H1 (cell line): ENCODE measurements at regions not wholly inside any gene's neighbourhood (a gene's known extent, or its start where the extent isn't known, plus 50 kb on each side); places are given as distances from the start of the nearest gene placed in this dataset.

Experiments
- CTCF ChIA-PET: fragments of 300-600 bp; sonication (Branson Sonifier 250); formaldehyde crosslinking; loops from one replicate; lab custom pipeline; 2021; ENCODE audit not compliant: partially characterized antibody; lab: Charles Lee
- POLR2A ChIA-PET: fragments of 300-600 bp; sonication (Branson Sonifier 250); formaldehyde crosslinking; loops from one replicate; lab custom pipeline; 2021; ENCODE audit warnings: inconsistent platforms; ENCODE audit not compliant: partially characterized antibody; lab: Charles Lee
- DNase-seq, 2 experiments: peaks; one replicate each; pipeline versions ENCODE4 v3.0.0 to v3.0.0-alpha.2; 2010 to 2022; ENCODE audit warnings: low spot score in 2 of 2, low read depth in 1 of 2, mixed read lengths in 1 of 2
- FAIRE-seq: peaks from 2 replicates; lab custom pipeline; 2011; peaks lifted over from hg19 to GRCh38; lab: Jason Lieb, UNC
- H2AFZ ChIP-seq: 2 replicates; pipeline ENCODE4 v1.8.1; 2012; ENCODE audit warnings: low read length, inconsistent platforms
- H2AK5ac ChIP-seq: 2 replicates; pipeline ENCODE4 v1.6.1; 2013; ENCODE audit warnings: low read depth, low read length
- H2BK120ac ChIP-seq: replicated peaks from 2 replicates; pipeline ENCODE3; 2013; ENCODE audit warnings: low read depth, low read length, inconsistent platforms
- H2BK12ac ChIP-seq: 2 replicates; pipeline ENCODE4 v1.6.1; 2013; ENCODE audit warnings: low read depth, low read length
- H2BK15ac ChIP-seq: 2 replicates; pipeline ENCODE4 v1.6.1; 2013; ENCODE audit warnings: low read length
- H2BK20ac ChIP-seq: 2 replicates; pipeline ENCODE4 v1.6.1; 2013; ENCODE audit warnings: low read length
- H2BK5ac ChIP-seq: 2 replicates; pipeline ENCODE4 v1.6.1; 2013; ENCODE audit warnings: low read depth, low read length
- H3K14ac ChIP-seq: 2 replicates; pipeline ENCODE4 v1.6.1; 2013; ENCODE audit warnings: inconsistent platforms; ENCODE audit not compliant: insufficient read length
- H3K18ac ChIP-seq: 2 replicates; pipeline ENCODE4 v1.6.1; 2013; ENCODE audit warnings: low read length; ENCODE audit errors: extremely low read depth
- H3K23ac ChIP-seq: 2 replicates; pipeline ENCODE4 v1.6.1; 2013; ENCODE audit warnings: inconsistent platforms; ENCODE audit not compliant: insufficient read length
- H3K23me2 ChIP-seq: 2 replicates; pipeline ENCODE4 v1.6.1; 2013; ENCODE audit warnings: low read depth, low read length
- H3K27ac ChIP-seq: 2 replicates; pipeline ENCODE4 v1.6.1; 2011; ENCODE audit warnings: low read depth, low read length, inconsistent platforms
- H3K27me3 ChIP-seq, 4 experiments: replicated peaks in 1 of 4; 1 replicate in 1 of 4; 2 replicates in 3 of 4; pipeline versions ENCODE4 v1.6.1 to v1.8.1; 2011 to 2013; ENCODE audit warnings: low read length in 3 of 4, mild to moderate bottlenecking in 3 of 4, inconsistent platforms in 2 of 4, mixed read lengths in 2 of 4, moderate library complexity in 1 of 4; ENCODE audit not compliant: control insufficient read depth in 3 of 4, insufficient read depth in 3 of 4; ENCODE audit errors: extremely low read depth in 1 of 4
- H3K36me3 ChIP-seq, 4 experiments: 2 replicates each; pipeline versions ENCODE4 v1.6.1 to v1.8.1; 2011 to 2013; ENCODE audit warnings: mild to moderate bottlenecking in 4 of 4, low read length in 3 of 4, moderate library complexity in 2 of 4, control low read depth in 1 of 4, inconsistent platforms in 1 of 4; ENCODE audit not compliant: insufficient read depth in 4 of 4, control insufficient read depth in 2 of 4
- H3K4ac ChIP-seq: replicated peaks from 2 replicates; pipeline ENCODE3; 2013; ENCODE audit warnings: low read length, low read depth, mixed read lengths, inconsistent platforms; ENCODE audit not compliant: insufficient read length
- H3K4me1 ChIP-seq, 4 experiments: replicated peaks in 1 of 4; 1 replicate in 1 of 4; 2 replicates in 3 of 4; pipeline versions ENCODE4 v1.6.1 to v1.8.1; 2011 to 2013; ENCODE audit warnings: low read length in 3 of 4, inconsistent platforms in 2 of 4, mixed read lengths in 1 of 4; ENCODE audit not compliant: insufficient read depth in 4 of 4, control insufficient read depth in 3 of 4
- H3K4me2 ChIP-seq, 2 experiments: 2 replicates each; pipeline versions ENCODE4 v1.6.1 to v1.8.1; 2011 to 2013; ENCODE audit warnings: low read depth in 2 of 2, low read length in 2 of 2, control low read depth in 1 of 2, inconsistent platforms in 1 of 2, mild to moderate bottlenecking in 1 of 2; ENCODE audit not compliant: insufficient read depth in 1 of 2
- H3K4me3 ChIP-seq, 4 experiments: fragments of 200-600, 300-600 bp in 1 of 4; sonication (generic), shearing (Covaris generic), sonication (Bioruptor Twin) in 1 of 4; 2 replicates each; pipeline versions ENCODE4 v1.5.1 to v1.8.1; 2011 to 2016; ENCODE audit warnings: low read length in 4 of 4, low read depth in 3 of 4, control low read depth in 2 of 4, inconsistent platforms in 2 of 4, mild to moderate bottlenecking in 2 of 4, mixed read lengths in 1 of 4, moderate library complexity in 1 of 4; ENCODE audit not compliant: insufficient read depth in 2 of 4; ENCODE audit errors: extremely low read depth in 1 of 4
- H3K56ac ChIP-seq: replicated peaks from 2 replicates; pipeline ENCODE3; 2013; ENCODE audit warnings: low read depth, mild to moderate bottlenecking, mixed read lengths, low read length, inconsistent platforms; ENCODE audit not compliant: insufficient read length
- H3K79me1 ChIP-seq: 2 replicates; pipeline ENCODE4 v1.6.1; 2013; ENCODE audit warnings: low read depth, low read length, control low read depth
- H3K79me2 ChIP-seq, 2 experiments: 2 replicates each; pipeline versions ENCODE4 v1.6.1 to v1.8.1; 2012 to 2013; ENCODE audit warnings: low read length in 2 of 2, mild to moderate bottlenecking in 2 of 2, inconsistent platforms in 1 of 2; ENCODE audit not compliant: insufficient read depth in 2 of 2, control insufficient read depth in 1 of 2
- H3K9ac ChIP-seq, 4 experiments: replicated peaks in 1 of 4; 1 replicate in 1 of 4; 2 replicates in 3 of 4; pipeline versions ENCODE4 v1.6.1 to v1.8.1; 2011 to 2013; ENCODE audit warnings: low read depth in 3 of 4, low read length in 3 of 4, control low read depth in 2 of 4, mild to moderate bottlenecking in 2 of 4, moderate library complexity in 2 of 4, inconsistent platforms in 1 of 4; ENCODE audit errors: extremely low read depth in 1 of 4
- H3K9me3 ChIP-seq, 2 experiments: 2 replicates each; pipeline versions ENCODE4 v1.6.1 to v1.8.1; 2012 to 2013; ENCODE audit warnings: mild to moderate bottlenecking in 2 of 2, moderate library complexity in 2 of 2, control low read depth in 1 of 2, inconsistent platforms in 1 of 2, low read depth in 1 of 2, low read length in 1 of 2, mixed read lengths in 1 of 2; ENCODE audit not compliant: insufficient read depth in 2 of 2
- H4K20me1 ChIP-seq, 2 experiments: replicated peaks in 1 of 2; 2 replicates each; pipeline versions ENCODE3 to v1.8.1; 2011 to 2013; ENCODE audit warnings: inconsistent platforms in 2 of 2, low read length in 2 of 2, mild to moderate bottlenecking in 1 of 2; ENCODE audit not compliant: insufficient read depth in 2 of 2, control insufficient read depth in 1 of 2
- H4K5ac ChIP-seq: 2 replicates; pipeline ENCODE4 v1.6.1; 2013; ENCODE audit warnings: low read length, low read depth, mixed read lengths, inconsistent platforms; ENCODE audit not compliant: insufficient read length
- H4K8ac ChIP-seq: 2 replicates; pipeline ENCODE4 v1.8.0; 2013; ENCODE audit warnings: mild to moderate bottlenecking, moderate library complexity, low read length, inconsistent platforms; ENCODE audit not compliant: insufficient read depth; ENCODE audit errors: extremely low read depth
- H4K91ac ChIP-seq: replicated peaks from 2 replicates; pipeline ENCODE3; 2013; ENCODE audit warnings: low read length, mixed read lengths, inconsistent platforms; ENCODE audit not compliant: insufficient read length
- WGBS, 2 experiments: shearing (Covaris generic) in 1 of 2; methylation state at CpG; one replicate each; pipeline versions ENCODE4 v1.1.6 to v1.1.7; 2013 to 2015; ENCODE audit warnings: low lambda C conversion rate in 2 of 2, mixed read lengths in 2 of 2, inconsistent platforms in 1 of 2, low coverage in 1 of 2, missing lambda C conversion rate in 1 of 2; ENCODE audit not compliant: insufficient replicate concordance in 2 of 2, insufficient coverage in 1 of 2, insufficient read length in 1 of 2; ENCODE audit errors: extremely low coverage in 1 of 2, missing lambda C conversion rate in 1 of 2; 5-methylcytosine and 5-hydroxymethylcytosine counted together
- TF ChIP-seq, protein P1 (sequence below): fragments of 300-600 bp; sonication (generic); IDR thresholded peaks from 2 replicates; pipeline ENCODE4 v1.7.1; 2012; ENCODE audit warnings: low read length, moderate library complexity, mild to moderate bottlenecking, inconsistent platforms; ENCODE audit not compliant: insufficient replicate concordance

DNA sequence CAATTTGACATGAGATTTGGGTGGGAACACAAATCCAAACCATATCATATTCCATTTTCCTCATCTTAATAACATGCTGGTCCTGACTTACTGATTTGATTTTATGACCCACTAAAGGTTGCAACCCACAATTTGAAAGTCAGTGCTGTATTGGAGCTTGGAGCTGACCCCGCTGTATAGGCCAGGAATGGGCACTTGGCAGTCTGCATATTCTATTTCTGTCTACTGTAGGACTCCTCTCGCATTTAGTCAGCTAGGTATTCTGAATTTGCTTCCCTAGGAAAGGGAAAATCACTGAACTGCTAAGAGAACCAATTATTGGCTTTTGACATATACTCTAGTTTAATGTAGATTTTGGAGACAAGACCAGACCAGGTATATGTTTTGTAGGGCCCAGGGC is 157.0 kb downstream of the MFSD1 start:
- Histone ChIP-seq H4K8ac (no peak overlapping the region), H2BK15ac (no peak overlapping the region), H2BK20ac (no peak overlapping the region), H4K20me1 (no peaks in the 10 kb centered on the region), H2BK120ac (no peak overlapping the region), H2BK5ac (no peak overlapping the region), H3K4ac (no peak overlapping the region), H3K79me2 (no peaks in the 10 kb centered on the region), H3K27me3 (no peaks in the 10 kb centered on the region), H3K9me3 (no peaks in the 10 kb centered on the region), H2BK12ac (no peak overlapping the region), H3K23ac (no peak overlapping the region), H3K4me3 (no peak overlapping the region), H3K27ac (no peak overlapping the region), H4K5ac (no peak overlapping the region), H4K91ac (no peak overlapping the region), H3K4me1 (peaks cover 2 to 12% (median 10%) of the 10 kb centered on the region in 4 experiments; a peak in 6 of 7 replicates), H3K14ac (no peak overlapping the region), H3K79me1 (no peaks in the 10 kb centered on the region), H3K23me2 (no peaks in the 10 kb centered on the region), H3K36me3 (no peaks in the 10 kb centered on the region), H3K9ac (no peak overlapping the region), H3K56ac (no peak overlapping the region), H2AFZ (no peak overlapping the region), H2AK5ac (no peak overlapping the region), H3K4me2 (no peak overlapping the region), H3K18ac (no peak overlapping the region)
- DNase-seq, result no peak
- ChIA-PET POLR2A (no interaction called here), CTCF (interaction anchor here (0.7 to 1.8 kb wide), 2 partner anchors 68 to 101 kb away, joined by 3 to 4 read pairs; no protein-coding TSS in a partner anchor)
- WGBS, 2 experiments, result 97% methylated on average over 2 of the region's 2 CpGs; no CpG with 5 or more reads in 1 of the 2 experiments
- FAIRE-seq, result no peak
- TF ChIP-seq, protein P1, sequence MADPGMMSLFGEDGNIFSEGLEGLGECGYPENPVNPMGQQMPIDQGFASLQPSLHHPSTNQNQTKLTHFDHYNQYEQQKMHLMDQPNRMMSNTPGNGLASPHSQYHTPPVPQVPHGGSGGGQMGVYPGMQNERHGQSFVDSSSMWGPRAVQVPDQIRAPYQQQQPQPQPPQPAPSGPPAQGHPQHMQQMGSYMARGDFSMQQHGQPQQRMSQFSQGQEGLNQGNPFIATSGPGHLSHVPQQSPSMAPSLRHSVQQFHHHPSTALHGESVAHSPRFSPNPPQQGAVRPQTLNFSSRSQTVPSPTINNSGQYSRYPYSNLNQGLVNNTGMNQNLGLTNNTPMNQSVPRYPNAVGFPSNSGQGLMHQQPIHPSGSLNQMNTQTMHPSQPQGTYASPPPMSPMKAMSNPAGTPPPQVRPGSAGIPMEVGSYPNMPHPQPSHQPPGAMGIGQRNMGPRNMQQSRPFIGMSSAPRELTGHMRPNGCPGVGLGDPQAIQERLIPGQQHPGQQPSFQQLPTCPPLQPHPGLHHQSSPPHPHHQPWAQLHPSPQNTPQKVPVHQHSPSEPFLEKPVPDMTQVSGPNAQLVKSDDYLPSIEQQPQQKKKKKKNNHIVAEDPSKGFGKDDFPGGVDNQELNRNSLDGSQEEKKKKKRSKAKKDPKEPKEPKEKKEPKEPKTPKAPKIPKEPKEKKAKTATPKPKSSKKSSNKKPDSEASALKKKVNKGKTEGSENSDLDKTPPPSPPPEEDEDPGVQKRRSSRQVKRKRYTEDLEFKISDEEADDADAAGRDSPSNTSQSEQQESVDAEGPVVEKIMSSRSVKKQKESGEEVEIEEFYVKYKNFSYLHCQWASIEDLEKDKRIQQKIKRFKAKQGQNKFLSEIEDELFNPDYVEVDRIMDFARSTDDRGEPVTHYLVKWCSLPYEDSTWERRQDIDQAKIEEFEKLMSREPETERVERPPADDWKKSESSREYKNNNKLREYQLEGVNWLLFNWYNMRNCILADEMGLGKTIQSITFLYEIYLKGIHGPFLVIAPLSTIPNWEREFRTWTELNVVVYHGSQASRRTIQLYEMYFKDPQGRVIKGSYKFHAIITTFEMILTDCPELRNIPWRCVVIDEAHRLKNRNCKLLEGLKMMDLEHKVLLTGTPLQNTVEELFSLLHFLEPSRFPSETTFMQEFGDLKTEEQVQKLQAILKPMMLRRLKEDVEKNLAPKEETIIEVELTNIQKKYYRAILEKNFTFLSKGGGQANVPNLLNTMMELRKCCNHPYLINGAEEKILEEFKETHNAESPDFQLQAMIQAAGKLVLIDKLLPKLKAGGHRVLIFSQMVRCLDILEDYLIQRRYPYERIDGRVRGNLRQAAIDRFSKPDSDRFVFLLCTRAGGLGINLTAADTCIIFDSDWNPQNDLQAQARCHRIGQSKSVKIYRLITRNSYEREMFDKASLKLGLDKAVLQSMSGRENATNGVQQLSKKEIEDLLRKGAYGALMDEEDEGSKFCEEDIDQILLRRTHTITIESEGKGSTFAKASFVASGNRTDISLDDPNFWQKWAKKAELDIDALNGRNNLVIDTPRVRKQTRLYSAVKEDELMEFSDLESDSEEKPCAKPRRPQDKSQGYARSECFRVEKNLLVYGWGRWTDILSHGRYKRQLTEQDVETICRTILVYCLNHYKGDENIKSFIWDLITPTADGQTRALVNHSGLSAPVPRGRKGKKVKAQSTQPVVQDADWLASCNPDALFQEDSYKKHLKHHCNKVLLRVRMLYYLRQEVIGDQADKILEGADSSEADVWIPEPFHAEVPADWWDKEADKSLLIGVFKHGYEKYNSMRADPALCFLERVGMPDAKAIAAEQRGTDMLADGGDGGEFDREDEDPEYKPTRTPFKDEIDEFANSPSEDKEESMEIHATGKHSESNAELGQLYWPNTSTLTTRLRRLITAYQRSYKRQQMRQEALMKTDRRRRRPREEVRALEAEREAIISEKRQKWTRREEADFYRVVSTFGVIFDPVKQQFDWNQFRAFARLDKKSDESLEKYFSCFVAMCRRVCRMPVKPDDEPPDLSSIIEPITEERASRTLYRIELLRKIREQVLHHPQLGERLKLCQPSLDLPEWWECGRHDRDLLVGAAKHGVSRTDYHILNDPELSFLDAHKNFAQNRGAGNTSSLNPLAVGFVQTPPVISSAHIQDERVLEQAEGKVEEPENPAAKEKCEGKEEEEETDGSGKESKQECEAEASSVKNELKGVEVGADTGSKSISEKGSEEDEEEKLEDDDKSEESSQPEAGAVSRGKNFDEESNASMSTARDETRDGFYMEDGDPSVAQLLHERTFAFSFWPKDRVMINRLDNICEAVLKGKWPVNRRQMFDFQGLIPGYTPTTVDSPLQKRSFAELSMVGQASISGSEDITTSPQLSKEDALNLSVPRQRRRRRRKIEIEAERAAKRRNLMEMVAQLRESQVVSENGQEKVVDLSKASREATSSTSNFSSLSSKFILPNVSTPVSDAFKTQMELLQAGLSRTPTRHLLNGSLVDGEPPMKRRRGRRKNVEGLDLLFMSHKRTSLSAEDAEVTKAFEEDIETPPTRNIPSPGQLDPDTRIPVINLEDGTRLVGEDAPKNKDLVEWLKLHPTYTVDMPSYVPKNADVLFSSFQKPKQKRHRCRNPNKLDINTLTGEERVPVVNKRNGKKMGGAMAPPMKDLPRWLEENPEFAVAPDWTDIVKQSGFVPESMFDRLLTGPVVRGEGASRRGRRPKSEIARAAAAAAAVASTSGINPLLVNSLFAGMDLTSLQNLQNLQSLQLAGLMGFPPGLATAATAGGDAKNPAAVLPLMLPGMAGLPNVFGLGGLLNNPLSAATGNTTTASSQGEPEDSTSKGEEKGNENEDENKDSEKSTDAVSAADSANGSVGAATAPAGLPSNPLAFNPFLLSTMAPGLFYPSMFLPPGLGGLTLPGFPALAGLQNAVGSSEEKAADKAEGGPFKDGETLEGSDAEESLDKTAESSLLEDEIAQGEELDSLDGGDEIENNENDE, result no peak
